Activated naive CD8-positive, alpha-beta T cell treated with anti-CD3 and anti-CD28 coated beads, Interleukin-2, amount 10 ng/mL, durations not matched to agents 7 days and 5 days (primary cell): ENCODE measurements at regions not wholly inside any gene's neighbourhood (a gene's known extent, or its start where the extent isn't known, plus 50 kb on each side); places are given as distances from the start of the nearest gene placed in this dataset.
"Not testable (repeated sequence)": the region's sequence is repeated elsewhere in the genome, so short reads cannot be mapped to it uniquely, and the experiment has no call there.

Experiments used
- ATAC-seq: fragments of 150-1000 bp; cut with Tn5 transposase; one replicate; pipeline ENCODE4 v1.10.0; 2021; ENCODE audit warnings: low read depth, moderate library complexity
- POLR2A ChIA-PET: fragments of 350-600 bp; sonication (Branson Sonifier 250); formaldehyde crosslinking; loops from one replicate; lab custom pipeline; 2021; ENCODE audit warnings: antibody characterized with exemption; lab: Charles Lee
- DNase-seq: peaks from one replicate; pipeline ENCODE4 v3.0.0; 2021
- H3K27ac Mint-ChIP-seq: one replicate; pipeline ENCODE4 v1.8.0; 2022; ENCODE audit warnings: mild to moderate bottlenecking, mixed read lengths
- H3K27me3 Mint-ChIP-seq: one replicate; pipeline ENCODE4 v1.8.0; 2022; ENCODE audit warnings: mild to moderate bottlenecking, moderate library complexity, mixed read lengths
- H3K36me3 Mint-ChIP-seq: one replicate; pipeline ENCODE4 v1.8.0; 2021; ENCODE audit warnings: mild to moderate bottlenecking, mixed read lengths
- H3K4me1 Mint-ChIP-seq: one replicate; pipeline ENCODE4 v1.8.0; 2021; ENCODE audit warnings: mixed read lengths
- H3K4me3 Mint-ChIP-seq: one replicate; pipeline ENCODE4 v1.8.0; 2022; ENCODE audit warnings: mild to moderate bottlenecking, moderate library complexity, mixed read lengths
- H3K9me3 Mint-ChIP-seq: one replicate; pipeline ENCODE4 v1.8.0; 2021; ENCODE audit warnings: mixed read lengths

GRCh38 chr4:122973465-122973864 lies 51.1 kb upstream of the NUDT6 start:
- Mint-ChIP-seq H3K36me3 (peaks cover 34% of the 10 kb centered on the region), H3K9me3 (peaks cover 10% of the 10 kb centered on the region), H3K4me1 (peaks cover under 1% of the 10 kb centered on the region), H3K4me3 (no peak overlapping the region), H3K27me3 (no peaks in the 10 kb centered on the region), H3K27ac (no peak overlapping the region)
- POLR2A ChIA-PET = no interaction called here
- no peak for ATAC-seq
- DNase-seq = no peak

GRCh38 chr4:122976111-122976510 lies 53.7 kb upstream of the NUDT6 start:
- H3K27me3 Mint-ChIP-seq = no peaks in the 10 kb centered on the region
- no peak for ATAC-seq
- H3K36me3 Mint-ChIP-seq = peaks cover 52% of the 10 kb centered on the region
- H3K4me1 Mint-ChIP-seq = no peaks in the 10 kb centered on the region
- H3K4me3 Mint-ChIP-seq = no peak overlapping the region
- no peak for DNase-seq
- no peak overlapping the region for H3K27ac Mint-ChIP-seq
- H3K9me3 Mint-ChIP-seq = peaks cover 10% of the 10 kb centered on the region
- POLR2A ChIA-PET = no interaction called here

- H3K27ac Mint-ChIP-seq = no peak overlapping the region
- no peak overlapping the region for H3K4me3 Mint-ChIP-seq
- no peak for DNase-seq
- POLR2A ChIA-PET = no interaction called here
- no peak for ATAC-seq
- H3K36me3 Mint-ChIP-seq = peaks cover 57% of the 10 kb centered on the region
- peaks cover 10% of the 10 kb centered on the region for H3K9me3 Mint-ChIP-seq
- H3K27me3 Mint-ChIP-seq = no peaks in the 10 kb centered on the region
- no peaks in the 10 kb centered on the region for H3K4me1 Mint-ChIP-seq
Observed at GRCh38 chr4:122977103-122977502, 54.7 kb upstream of the NUDT6 start.

- Mint-ChIP-seq H3K9me3 (peaks cover 12% of the 10 kb centered on the region), H3K27ac (no peak overlapping the region), H3K4me1 (no peaks in the 10 kb centered on the region), H3K27me3 (no peaks in the 10 kb centered on the region), H3K36me3 (peaks cover 57% of the 10 kb centered on the region), H3K4me3 (no peak overlapping the region)
- POLR2A ChIA-PET = no interaction called here
- ATAC-seq (no peak), DNase-seq (no peak)
Observed at GRCh38 chr4:122978109-122978508, 55.7 kb upstream of the NUDT6 start.

- ATAC-seq = no peak
- H3K27ac Mint-ChIP-seq = no peak overlapping the region
- peaks cover 64% of the 10 kb centered on the region for H3K36me3 Mint-ChIP-seq
- no peaks in the 10 kb centered on the region for H3K27me3 Mint-ChIP-seq
- no peak for DNase-seq
- H3K4me1 Mint-ChIP-seq = no peaks in the 10 kb centered on the region
- H3K9me3 Mint-ChIP-seq = peaks cover 17% of the 10 kb centered on the region
- H3K4me3 Mint-ChIP-seq = no peak overlapping the region
- POLR2A ChIA-PET = no interaction called here
Observed at GRCh38 chr4:122978789-122979188, 56.4 kb upstream of the NUDT6 start.

GRCh38 chr4:122980860-122981259 lies 58.5 kb upstream of the NUDT6 start:
- H3K9me3 Mint-ChIP-seq = peaks cover 18% of the 10 kb centered on the region
- H3K36me3 Mint-ChIP-seq = peaks cover 66% of the 10 kb centered on the region
- no peaks in the 10 kb centered on the region for H3K4me1 Mint-ChIP-seq
- no peaks in the 10 kb centered on the region for H3K27me3 Mint-ChIP-seq
- no peak overlapping the region for H3K4me3 Mint-ChIP-seq
- ATAC-seq = no peak
- DNase-seq = no peak
- POLR2A ChIA-PET = no interaction called here
- H3K27ac Mint-ChIP-seq = no peak overlapping the region

GRCh38 chr4:122988696-122989095 lies 66.3 kb upstream of the NUDT6 start:
- no peak overlapping the region for H3K4me3 Mint-ChIP-seq
- H3K36me3 Mint-ChIP-seq = peaks cover 67% of the 10 kb centered on the region
- no peaks in the 10 kb centered on the region for H3K27me3 Mint-ChIP-seq
- POLR2A ChIA-PET = no interaction called here
- H3K9me3 Mint-ChIP-seq = peaks cover 29% of the 10 kb centered on the region
- ATAC-seq = no peak
- no peaks in the 10 kb centered on the region for H3K4me1 Mint-ChIP-seq
- H3K27ac Mint-ChIP-seq = no peak overlapping the region
- no peak for DNase-seq

GRCh38 chr4:122990891-122991290 lies 68.5 kb upstream of the NUDT6 start:
- POLR2A ChIA-PET = no interaction called here
- no peaks in the 10 kb centered on the region for H3K4me1 Mint-ChIP-seq
- H3K27me3 Mint-ChIP-seq = no peaks in the 10 kb centered on the region
- ATAC-seq (no peak), DNase-seq (no peak)
- no peak overlapping the region for H3K27ac Mint-ChIP-seq
- H3K36me3 Mint-ChIP-seq = peaks cover 49% of the 10 kb centered on the region
- peaks cover 18% of the 10 kb centered on the region for H3K9me3 Mint-ChIP-seq
- no peak overlapping the region for H3K4me3 Mint-ChIP-seq

- H3K4me3 Mint-ChIP-seq = no peak overlapping the region
- no peak for ATAC-seq
- no peaks in the 10 kb centered on the region for H3K27me3 Mint-ChIP-seq
- H3K4me1 Mint-ChIP-seq = no peaks in the 10 kb centered on the region
- DNase-seq = no peak
- H3K36me3 Mint-ChIP-seq = peaks cover 42% of the 10 kb centered on the region
- peaks cover 13% of the 10 kb centered on the region for H3K9me3 Mint-ChIP-seq
- no peak overlapping the region for H3K27ac Mint-ChIP-seq
- POLR2A ChIA-PET = no interaction called here
Observed at GRCh38 chr4:122992057-122992456, 69.7 kb upstream of the NUDT6 start.

- peaks cover under 1% of the 10 kb centered on the region for H3K4me1 Mint-ChIP-seq
Observed at GRCh38 chr4:122992641-122993040, 70.2 kb upstream of the NUDT6 start.

GRCh38 chr4:122996350-122996749 lies 74.0 kb upstream of the NUDT6 start:
- DNase-seq (no peak), ATAC-seq (no peak)
- POLR2A ChIA-PET = no interaction called here
- Mint-ChIP-seq H3K36me3 (peaks cover 16% of the 10 kb centered on the region), H3K4me3 (no peak overlapping the region), H3K4me1 (peaks cover 4% of the 10 kb centered on the region), H3K27me3 (no peaks in the 10 kb centered on the region), H3K27ac (no peak overlapping the region), H3K9me3 (peaks cover 2% of the 10 kb centered on the region)

More at GRCh38 chr4:122992641-122993040, 70.2 kb upstream of the NUDT6 start:
- no peaks in the 10 kb centered on the region for H3K27me3 Mint-ChIP-seq
- ATAC-seq (no peak), DNase-seq (no peak)
- H3K4me3 Mint-ChIP-seq = no peak overlapping the region
- no peak overlapping the region for H3K27ac Mint-ChIP-seq
- peaks cover 11% of the 10 kb centered on the region for H3K9me3 Mint-ChIP-seq
- H3K36me3 Mint-ChIP-seq = peaks cover 42% of the 10 kb centered on the region
- POLR2A ChIA-PET = no interaction called here

- Mint-ChIP-seq H3K4me1 (peaks cover 4% of the 10 kb centered on the region), H3K36me3 (peaks cover 16% of the 10 kb centered on the region), H3K27ac (no peak overlapping the region), H3K27me3 (no peaks in the 10 kb centered on the region), H3K9me3 (peaks cover 2% of the 10 kb centered on the region), H3K4me3 (no peak overlapping the region)
- ATAC-seq (no peak), DNase-seq (no peak)
- POLR2A ChIA-PET = no interaction called here
Observed at GRCh38 chr4:122997463-122998101, 75.2 kb upstream of the NUDT6 start.

GRCh38 chr4:123004079-123004478 lies 81.7 kb upstream of the NUDT6 start:
- H3K27ac Mint-ChIP-seq, H3K27me3 Mint-ChIP-seq, ATAC-seq, H3K4me1 Mint-ChIP-seq, H3K9me3 Mint-ChIP-seq, DNase-seq, POLR2A ChIA-PET, H3K4me3 Mint-ChIP-seq: not testable (repeated sequence)
- peaks cover 45% of the 10 kb centered on the region for H3K36me3 Mint-ChIP-seq

GRCh38 chr4:123005126-123005525 lies 82.7 kb upstream of the NUDT6 start:
- H3K27ac Mint-ChIP-seq, H3K4me3 Mint-ChIP-seq, ATAC-seq, DNase-seq, POLR2A ChIA-PET, H3K9me3 Mint-ChIP-seq, H3K27me3 Mint-ChIP-seq, H3K4me1 Mint-ChIP-seq: not testable (repeated sequence)
- H3K36me3 Mint-ChIP-seq = peaks cover 52% of the 10 kb centered on the region
